ENCODE measurements at regions not wholly inside any gene's neighbourhood (a gene's known extent, or its start where the extent isn't known, plus 50 kb on each side); places are given as distances from the start of the nearest gene placed in this dataset.

DNA sequence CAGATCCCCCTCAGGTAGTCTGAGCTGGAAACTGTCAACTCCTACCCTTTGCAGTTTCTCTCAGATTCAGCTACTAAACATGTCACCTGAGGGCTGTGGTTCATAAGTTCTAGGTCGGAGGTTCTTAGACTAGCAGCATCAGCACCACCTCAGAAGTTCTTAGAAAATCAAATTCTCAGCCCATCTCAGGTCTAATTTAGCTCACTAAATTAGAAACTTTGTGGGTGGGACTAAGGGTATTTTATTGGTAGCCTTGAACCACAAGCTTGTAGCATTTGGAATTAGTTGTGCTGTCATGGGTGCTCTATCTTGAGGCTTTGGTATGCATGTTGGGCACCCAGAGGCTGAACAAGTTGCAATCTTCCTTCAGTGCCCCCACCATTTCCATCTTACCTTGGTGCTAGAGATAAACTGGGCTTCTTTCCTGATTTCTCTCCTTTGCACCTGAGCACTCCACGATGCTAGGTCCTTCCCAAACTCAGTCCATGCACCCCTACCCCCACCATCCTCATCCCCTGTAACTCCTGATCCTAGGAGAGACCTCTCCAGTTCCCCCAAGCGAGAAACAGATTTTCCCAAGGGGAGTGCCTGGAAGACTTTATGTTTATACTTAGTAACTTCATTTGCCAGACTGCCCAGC lies 54.2 kb downstream of the S1PR1 start:
- TF ChIP-seq, protein P1, sequence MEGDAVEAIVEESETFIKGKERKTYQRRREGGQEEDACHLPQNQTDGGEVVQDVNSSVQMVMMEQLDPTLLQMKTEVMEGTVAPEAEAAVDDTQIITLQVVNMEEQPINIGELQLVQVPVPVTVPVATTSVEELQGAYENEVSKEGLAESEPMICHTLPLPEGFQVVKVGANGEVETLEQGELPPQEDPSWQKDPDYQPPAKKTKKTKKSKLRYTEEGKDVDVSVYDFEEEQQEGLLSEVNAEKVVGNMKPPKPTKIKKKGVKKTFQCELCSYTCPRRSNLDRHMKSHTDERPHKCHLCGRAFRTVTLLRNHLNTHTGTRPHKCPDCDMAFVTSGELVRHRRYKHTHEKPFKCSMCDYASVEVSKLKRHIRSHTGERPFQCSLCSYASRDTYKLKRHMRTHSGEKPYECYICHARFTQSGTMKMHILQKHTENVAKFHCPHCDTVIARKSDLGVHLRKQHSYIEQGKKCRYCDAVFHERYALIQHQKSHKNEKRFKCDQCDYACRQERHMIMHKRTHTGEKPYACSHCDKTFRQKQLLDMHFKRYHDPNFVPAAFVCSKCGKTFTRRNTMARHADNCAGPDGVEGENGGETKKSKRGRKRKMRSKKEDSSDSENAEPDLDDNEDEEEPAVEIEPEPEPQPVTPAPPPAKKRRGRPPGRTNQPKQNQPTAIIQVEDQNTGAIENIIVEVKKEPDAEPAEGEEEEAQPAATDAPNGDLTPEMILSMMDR (IDR thresholded peaks at IDR 0.05 in 8 of 11, conservative IDR thresholded peaks at IDR 0.05 in 3 of 11) = no peak
- TF ChIP-seq POLR2A (IDR thresholded peaks at IDR 0.05) = no peak
- TF ChIP-seq POLR2AphosphoS5 (IDR thresholded peaks at IDR 0.05) = no peak
- no peaks in the 10 kb centered on the region for H3K9me3 ChIP-seq
- WGBS, 5 donors = 46 to 57% (median 47%) methylated on average over 3 of the region's 3 CpGs
- DNase-seq = no peak
- peak overlapping the region in 4 of 8 donors; percentile 37 to 56 (median 40) for H3K27ac ChIP-seq
- intact Hi-C loops (cut with DNase I; ENCODE audit: low total_unique reads) = loop anchor here (5.0 to 10.0 kb wide), 2 partner anchors 156 to 369 kb away; no protein-coding TSS in a partner anchor
- no peak overlapping the region for H3K4me3 ChIP-seq
- H3K4me1 ChIP-seq = peaks cover 13 to 62% (median 43%) of the 10 kb centered on the region in 6 donors
- H3K36me3 ChIP-seq = no peaks in the 10 kb centered on the region
- no peaks in the 10 kb centered on the region for H3K27me3 ChIP-seq (replicated peaks in 1 of 7)

DNA sequence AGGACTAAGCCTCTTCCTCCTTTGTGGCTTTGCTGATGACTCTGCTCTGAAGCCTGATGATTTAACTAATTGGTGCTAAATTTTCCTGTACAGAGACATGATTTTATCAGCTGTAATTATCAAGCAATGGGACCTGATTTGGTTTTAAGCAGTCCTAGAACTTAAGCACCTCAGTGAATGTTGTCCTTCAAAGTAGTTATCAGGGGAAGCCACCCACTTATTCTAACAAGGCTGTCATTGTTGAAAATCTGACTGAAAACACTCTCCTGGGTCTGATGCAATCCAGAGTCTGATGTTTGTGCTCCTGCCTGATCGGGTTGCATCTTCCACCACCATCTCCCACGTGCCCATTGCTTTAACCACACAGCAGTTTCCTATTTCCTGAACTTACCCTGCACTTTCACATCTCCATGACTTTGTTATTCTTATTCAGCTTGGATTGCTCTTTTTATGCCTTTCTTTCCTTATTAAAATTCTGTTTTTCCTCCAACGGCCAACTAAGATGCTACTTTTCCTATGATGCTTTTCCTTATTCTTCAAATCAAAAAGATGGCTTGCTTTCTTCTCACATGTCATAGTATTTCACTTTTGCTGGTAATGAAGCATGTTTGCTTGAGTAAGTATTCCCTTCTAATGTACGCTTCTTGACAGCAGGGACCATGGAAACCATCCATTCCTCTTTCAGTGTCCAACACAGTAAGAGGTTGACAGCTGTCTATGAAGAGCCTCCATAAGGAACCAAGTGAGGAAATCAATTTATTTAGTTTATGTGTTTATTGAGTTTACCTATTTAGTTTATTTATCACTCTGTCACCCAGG lies 55.0 kb downstream of the S1PR1 start:
- no peaks in the 10 kb centered on the region for H3K36me3 ChIP-seq
- no peaks in the 10 kb centered on the region for H3K27me3 ChIP-seq (replicated peaks in 1 of 7)
- peaks cover 13 to 58% (median 43%) of the 10 kb centered on the region in 6 donors for H3K4me1 ChIP-seq
- DNase-seq = no peak
- WGBS, 5 donors = 23 to 33% (median 31%) methylated on average over 4 of the region's 4 CpGs
- H3K27ac ChIP-seq = peak overlapping the region in 5 of 8 donors; percentile 9 to 56 (median 40)
- H3K4me3 ChIP-seq = no peak overlapping the region
- intact Hi-C loops (cut with DNase I; ENCODE audit: low total_unique reads) = loop anchor here (5.0 to 10.0 kb wide), 2 partner anchors 157 to 369 kb away; no protein-coding TSS in a partner anchor
- peak in 1 of 3 donors; percentile 55 for TF ChIP-seq POLR2AphosphoS5 (IDR thresholded peaks at IDR 0.05)
- TF ChIP-seq, protein P1 (IDR thresholded peaks at IDR 0.05 in 8 of 11, conservative IDR thresholded peaks at IDR 0.05 in 3 of 11) = no peak
- no peaks in the 10 kb centered on the region for H3K9me3 ChIP-seq

DNA sequence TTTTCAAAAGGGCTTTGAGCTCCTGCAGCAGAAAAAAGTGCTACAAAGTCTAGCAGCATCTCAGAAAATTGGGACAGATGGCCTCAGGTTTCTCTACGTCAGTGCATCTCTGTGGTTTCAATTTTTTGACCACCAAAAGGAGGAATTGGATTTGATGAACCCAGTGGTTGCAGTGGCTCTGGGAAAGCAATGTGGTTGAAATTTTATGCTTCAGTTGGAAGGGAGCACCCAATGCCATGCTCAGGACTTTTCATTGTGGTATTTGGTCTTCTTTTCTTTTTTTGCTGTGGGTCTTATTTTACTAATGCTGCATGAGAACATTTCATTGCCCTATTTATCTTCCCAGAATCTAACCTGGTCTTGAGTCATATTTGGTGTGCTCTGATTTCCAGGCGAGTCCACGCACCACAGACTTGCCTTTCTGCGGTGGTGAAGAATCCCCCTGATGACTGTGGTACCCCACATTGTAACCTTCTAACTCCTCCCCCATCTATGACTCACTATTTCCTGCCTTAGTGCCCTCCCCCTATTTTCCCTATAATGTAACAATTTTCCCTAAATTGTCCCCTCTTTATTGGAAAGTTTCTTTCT lies 56.7 kb downstream of the S1PR1 start:
- H3K4me3 ChIP-seq = no peak overlapping the region
- no peaks in the 10 kb centered on the region for H3K9me3 ChIP-seq
- TF ChIP-seq POLR2AphosphoS5 (IDR thresholded peaks at IDR 0.05) = no peak
- no peak for TF ChIP-seq POLR2A (IDR thresholded peaks at IDR 0.05)
- TF ChIP-seq, protein P1 (IDR thresholded peaks at IDR 0.05 in 8 of 11, conservative IDR thresholded peaks at IDR 0.05 in 3 of 11) = no peak
- H3K27me3 ChIP-seq (replicated peaks in 1 of 7) = no peaks in the 10 kb centered on the region
- intact Hi-C loops (cut with DNase I; ENCODE audit: low total_unique reads) = loop anchor here (5.0 to 10.0 kb wide), 2 partner anchors 159 to 371 kb away; no protein-coding TSS in a partner anchor
- peaks cover 0 to 10% (median 0%) of the 10 kb centered on the region in 6 donors for H3K36me3 ChIP-seq
- peaks cover 9 to 48% (median 36%) of the 10 kb centered on the region in 6 donors for H3K4me1 ChIP-seq
- peak overlapping the region in 2 of 8 donors; percentile 7 for H3K27ac ChIP-seq
- no peak for DNase-seq
- 34 to 55% (median 45%) methylated on average over 4 of the region's 4 CpGs for WGBS, 5 donors
